Kidney epithelial cell (primary cell): ENCODE measurements at regions not wholly inside any gene's neighbourhood (a gene's known extent, or its start where the extent isn't known, plus 50 kb on each side); places are given as distances from the start of the nearest gene placed in this dataset.

Experiments
- DNase-seq: peaks from one replicate; pipeline ENCODE4 v3.0.0-alpha.2; 2010; ENCODE audit warnings: low read depth
- H3K27me3 ChIP-seq: 2 replicates; pipeline ENCODE4 v1.6.0; 2011; ENCODE audit warnings: low read length; ENCODE audit not compliant: control insufficient read depth, insufficient read depth
- H3K36me3 ChIP-seq: 2 replicates; pipeline ENCODE4 v1.5.1; 2011; ENCODE audit warnings: low read length; ENCODE audit not compliant: control insufficient read depth, insufficient read depth
- H3K4me3 ChIP-seq: 2 replicates; pipeline ENCODE4 v1.5.1; 2011; ENCODE audit warnings: low read depth, mild to moderate bottlenecking, control low read depth, low read length
- TF ChIP-seq, protein P1 (sequence below): IDR thresholded peaks from 2 replicates; pipeline ENCODE4 v1.5.1; 2011; ENCODE audit warnings: mild to moderate bottlenecking, moderate library complexity, low read length, control low read depth, inconsistent platforms; ENCODE audit not compliant: insufficient read depth, poor library complexity, severe bottlenecking

DNA sequence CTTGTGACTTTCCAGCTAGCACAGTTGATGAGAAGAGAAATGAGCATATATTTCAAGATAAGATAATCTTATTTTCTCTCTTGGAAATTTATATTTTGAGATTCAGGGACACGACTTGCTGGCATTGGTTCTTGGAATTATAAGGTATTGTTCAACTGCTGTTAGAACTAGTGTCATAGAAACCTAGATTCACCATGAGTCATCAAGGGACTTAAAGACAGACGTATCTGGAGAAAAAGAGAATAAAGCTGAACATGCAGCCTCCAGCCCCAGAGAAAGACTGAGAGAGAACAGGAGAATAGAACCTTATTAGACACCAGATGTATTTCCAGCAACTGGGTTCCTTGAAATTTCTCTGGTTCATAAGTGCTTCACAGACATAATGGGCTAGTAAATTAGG, 194.4 kb upstream of the PPFIA2 start:
- no peaks in the 10 kb centered on the region for H3K36me3 ChIP-seq
- DNase-seq, result peak; percentile 14

DNA sequence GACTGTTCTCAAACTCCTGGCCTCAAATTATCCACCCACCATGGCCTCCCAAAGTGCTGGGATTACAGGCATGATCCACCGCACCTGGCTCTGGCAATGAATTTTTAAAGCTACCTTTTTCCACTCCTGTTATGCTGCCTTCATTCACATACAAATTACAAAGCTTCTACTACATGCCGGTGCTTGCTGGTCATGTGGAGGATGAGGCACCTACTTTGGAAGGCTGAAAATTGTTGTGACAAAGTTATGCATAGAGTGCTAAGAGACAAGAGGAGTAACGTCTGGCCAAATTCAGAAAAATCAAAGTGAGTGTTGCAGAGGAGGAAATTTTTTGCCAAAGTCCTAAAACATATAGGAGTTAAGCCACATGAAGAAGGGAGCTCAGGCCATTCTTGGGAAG, 191.7 kb upstream of the PPFIA2 start:
- DNase-seq, result no peak
- H3K27me3 ChIP-seq, result no peaks in the 10 kb centered on the region
- TF ChIP-seq, protein P1, sequence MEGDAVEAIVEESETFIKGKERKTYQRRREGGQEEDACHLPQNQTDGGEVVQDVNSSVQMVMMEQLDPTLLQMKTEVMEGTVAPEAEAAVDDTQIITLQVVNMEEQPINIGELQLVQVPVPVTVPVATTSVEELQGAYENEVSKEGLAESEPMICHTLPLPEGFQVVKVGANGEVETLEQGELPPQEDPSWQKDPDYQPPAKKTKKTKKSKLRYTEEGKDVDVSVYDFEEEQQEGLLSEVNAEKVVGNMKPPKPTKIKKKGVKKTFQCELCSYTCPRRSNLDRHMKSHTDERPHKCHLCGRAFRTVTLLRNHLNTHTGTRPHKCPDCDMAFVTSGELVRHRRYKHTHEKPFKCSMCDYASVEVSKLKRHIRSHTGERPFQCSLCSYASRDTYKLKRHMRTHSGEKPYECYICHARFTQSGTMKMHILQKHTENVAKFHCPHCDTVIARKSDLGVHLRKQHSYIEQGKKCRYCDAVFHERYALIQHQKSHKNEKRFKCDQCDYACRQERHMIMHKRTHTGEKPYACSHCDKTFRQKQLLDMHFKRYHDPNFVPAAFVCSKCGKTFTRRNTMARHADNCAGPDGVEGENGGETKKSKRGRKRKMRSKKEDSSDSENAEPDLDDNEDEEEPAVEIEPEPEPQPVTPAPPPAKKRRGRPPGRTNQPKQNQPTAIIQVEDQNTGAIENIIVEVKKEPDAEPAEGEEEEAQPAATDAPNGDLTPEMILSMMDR, result no peak
- no peak overlapping the region for H3K4me3 ChIP-seq
- H3K36me3 ChIP-seq, result no peaks in the 10 kb centered on the region

More for the DNA sequence above, 194.4 kb upstream of the PPFIA2 start:
- no peak overlapping the region for H3K4me3 ChIP-seq
- no peaks in the 10 kb centered on the region for H3K27me3 ChIP-seq
- TF ChIP-seq, protein P1, result no peak

DNA sequence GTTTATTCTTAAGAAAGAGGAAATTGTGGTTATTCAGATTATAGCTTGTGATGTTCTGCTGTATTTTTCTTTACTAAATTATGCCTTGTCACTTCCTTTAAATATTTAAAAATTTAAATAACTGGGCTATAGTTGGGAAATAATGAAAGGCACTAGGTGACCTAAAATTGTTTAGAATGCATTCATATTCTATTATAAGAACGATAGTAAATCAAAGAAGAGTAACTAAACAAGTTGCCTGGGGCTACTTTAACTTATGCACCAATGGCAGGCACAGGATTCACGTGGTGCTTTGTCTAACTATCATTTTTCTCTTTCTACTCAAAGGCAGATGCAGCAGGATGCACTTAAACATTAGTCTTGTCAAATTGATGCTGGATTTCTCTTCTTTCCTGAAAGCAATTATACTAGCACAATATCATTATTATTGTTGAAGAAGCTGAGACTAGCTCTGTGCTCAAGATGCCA, 190.7 kb upstream of the PPFIA2 start:
- TF ChIP-seq, protein P1, result no peak
- Histone ChIP-seq H3K36me3 (no peaks in the 10 kb centered on the region), H3K4me3 (no peak overlapping the region), H3K27me3 (no peaks in the 10 kb centered on the region)
- DNase-seq, result no peak

DNA sequence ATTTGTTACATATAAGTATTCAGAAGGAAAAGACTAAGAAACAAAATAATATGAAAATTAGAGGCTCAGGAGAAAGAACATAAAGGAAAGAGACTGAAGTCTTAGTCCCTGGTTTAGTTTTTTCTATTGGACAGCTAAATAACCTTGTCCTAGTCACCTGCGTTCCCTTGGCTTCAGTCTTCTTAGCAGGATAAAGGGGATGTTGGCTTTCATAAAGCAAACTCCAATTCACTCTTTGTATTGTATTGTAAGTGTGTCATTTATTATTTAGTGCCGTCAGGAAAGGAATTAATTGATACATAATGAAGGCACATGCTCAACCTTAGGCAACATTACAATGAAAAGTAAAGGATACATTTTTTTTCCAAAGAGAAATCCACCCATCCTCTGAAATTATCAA, 190.3 kb upstream of the PPFIA2 start:
- TF ChIP-seq, protein P1, result no peak
- Histone ChIP-seq H3K27me3 (no peaks in the 10 kb centered on the region), H3K4me3 (no peak overlapping the region), H3K36me3 (no peaks in the 10 kb centered on the region)
- no peak for DNase-seq

DNA sequence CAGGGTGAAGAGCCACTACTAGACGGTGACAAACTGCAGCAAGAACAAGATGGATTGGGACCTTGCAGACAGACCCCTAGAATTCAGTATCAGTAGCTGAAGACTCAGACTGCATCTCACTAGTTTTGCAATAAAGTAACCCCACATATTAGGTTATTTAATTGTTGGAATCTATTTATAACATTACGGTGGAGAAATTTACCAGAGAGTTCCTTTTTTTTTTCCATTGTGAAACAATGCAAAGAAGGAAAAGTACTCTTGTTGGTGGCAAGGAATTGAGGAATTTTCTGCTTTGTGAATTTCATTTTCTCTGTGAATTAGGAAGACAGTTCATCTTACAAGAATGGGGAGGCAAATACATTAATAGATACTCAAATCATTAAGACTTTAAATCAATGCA, 185.7 kb upstream of the PPFIA2 start:
- TF ChIP-seq, protein P1, result no peak
- no peak for DNase-seq
- Histone ChIP-seq H3K27me3 (no peaks in the 10 kb centered on the region), H3K36me3 (no peaks in the 10 kb centered on the region), H3K4me3 (no peak overlapping the region)

DNA sequence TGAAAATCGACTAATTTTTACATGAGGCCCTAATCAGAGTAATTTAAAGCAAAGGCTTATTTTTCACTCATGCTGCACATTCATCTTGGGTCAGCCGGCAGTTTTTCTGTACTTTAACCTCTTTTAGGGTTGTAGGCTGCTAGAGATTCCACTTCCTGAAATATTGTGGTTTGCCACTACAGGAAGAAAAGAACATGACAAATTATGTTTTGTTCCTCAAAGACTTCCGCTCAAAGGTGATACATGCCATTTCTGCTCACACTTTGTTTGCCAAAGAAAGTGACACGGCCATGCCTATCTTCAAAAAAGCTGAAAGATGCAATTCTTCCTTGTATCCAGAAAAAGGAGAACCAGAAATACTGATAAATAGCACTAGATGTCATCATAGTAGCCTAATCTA, 183.4 kb upstream of the PPFIA2 start:
- Histone ChIP-seq H3K4me3 (no peak overlapping the region), H3K27me3 (no peaks in the 10 kb centered on the region), H3K36me3 (no peaks in the 10 kb centered on the region)
- TF ChIP-seq, protein P1, result no peak
- no peak for DNase-seq
